Psoas muscle (tissue), 7 donors: ENCODE measurements at regions not wholly inside any gene's neighbourhood (a gene's known extent, or its start where the extent isn't known, plus 50 kb on each side); places are given as distances from the start of the nearest gene placed in this dataset.

ENCODE experiments used
- ATAC-seq, 4 donors: fragments of 200-7000 bp; cut with Tn5 transposase; one replicate each; pipeline ENCODE4 v1.9.1; 2020; ENCODE audit warnings: moderate library complexity in 3 of 4, mild to moderate bottlenecking in 2 of 4
- DNase-seq, 2 donors: peaks; one replicate each; pipeline ENCODE4 v3.0.0-alpha.2; 2020
- H3K27ac ChIP-seq: fragments of 200-600 bp; one replicate; pipeline ENCODE4 v1.8.0; 2022
- H3K27me3 ChIP-seq, 3 donors: fragments of 200-600 bp in 1 of 3; one replicate each; pipeline versions ENCODE4 v1.6.1 to v1.8.0; 2013 to 2022; ENCODE audit warnings: low read length in 2 of 3, mild to moderate bottlenecking in 2 of 3, moderate library complexity in 1 of 3; ENCODE audit not compliant: insufficient read depth in 3 of 3
- H3K36me3 ChIP-seq, 2 donors: fragments of 200-600 bp in 1 of 2; one replicate each; pipeline versions ENCODE4 v1.6.1 to v1.8.0; 2013 to 2022; ENCODE audit warnings: low read depth in 1 of 2, mild to moderate bottlenecking in 1 of 2, moderate library complexity in 1 of 2; ENCODE audit not compliant: insufficient read depth in 1 of 2
- H3K4me1 ChIP-seq: fragments of 200-600 bp; one replicate; pipeline ENCODE4 v1.8.0; 2022
- H3K4me3 ChIP-seq: fragments of 200-600 bp; one replicate; pipeline ENCODE4 v1.8.0; 2022; ENCODE audit warnings: mild to moderate bottlenecking
- H3K9me3 ChIP-seq: fragments of 200-600 bp; one replicate; pipeline ENCODE4 v1.8.0; 2022
- WGBS, 3 donors: extraction: QIAGEN DNeasy Blood & Tissue Kit; methylation state at CpG; one replicate each; pipeline versions ENCODE4 v1.1.6 to v1.1.7; 2013; 5-methylcytosine and 5-hydroxymethylcytosine counted together
- intact Hi-C, 2 donors: fragments of 100-400 bp; cut with DNase I; formaldehyde crosslinking; loops; one replicate each; pipeline versions ENCODE4 v1.11.0 to v1.14.2; 2022
- TF ChIP-seq, protein P1 (sequence below): fragments of 200-600 bp; IDR thresholded peaks from one replicate; pipeline ENCODE4 v1.8.0; 2022; ENCODE audit warnings: antibody characterized with exemption
- donor health status: healthy with polysubstance abuse.
- donor health status: DM: no; HTN: no; CAD: no; lungs with moderate emphysema.
- donor health status: Bipolar disorder and iron deficiency.
- donor health status: healthy.
- donor health status: DM: yes; HTN: yes; CAD: no.
- donor health status: DM: no; HTN: no; CAD: no.
- donor health status: DM: yes; HTN: yes; CAD: no.

DNA sequence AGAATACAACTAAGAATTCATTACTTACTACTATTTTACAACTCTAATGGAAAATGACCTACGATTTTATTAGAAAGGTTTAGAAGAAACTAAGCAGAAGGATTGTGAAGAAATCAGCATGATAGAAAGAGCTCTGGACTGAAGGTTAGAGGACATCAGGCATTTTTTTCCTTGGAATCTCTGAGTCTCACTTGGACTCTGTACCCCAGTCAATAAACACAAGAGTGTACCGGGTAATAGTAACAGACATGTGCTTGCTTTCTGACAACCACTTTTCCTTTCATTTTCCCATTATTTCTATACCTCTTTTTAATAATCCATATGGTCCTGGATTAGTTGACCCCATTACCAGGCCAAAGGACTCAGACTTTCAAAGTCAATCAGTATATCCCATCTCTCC lies 1240.9 kb upstream of the LRRTM3 start:
- intact Hi-C loops, result no loop called here
- H3K4me3 ChIP-seq, result no peak overlapping the region
- no peaks in the 10 kb centered on the region for H3K36me3 ChIP-seq
- no peaks in the 10 kb centered on the region for H3K4me1 ChIP-seq
- TF ChIP-seq, protein P1, sequence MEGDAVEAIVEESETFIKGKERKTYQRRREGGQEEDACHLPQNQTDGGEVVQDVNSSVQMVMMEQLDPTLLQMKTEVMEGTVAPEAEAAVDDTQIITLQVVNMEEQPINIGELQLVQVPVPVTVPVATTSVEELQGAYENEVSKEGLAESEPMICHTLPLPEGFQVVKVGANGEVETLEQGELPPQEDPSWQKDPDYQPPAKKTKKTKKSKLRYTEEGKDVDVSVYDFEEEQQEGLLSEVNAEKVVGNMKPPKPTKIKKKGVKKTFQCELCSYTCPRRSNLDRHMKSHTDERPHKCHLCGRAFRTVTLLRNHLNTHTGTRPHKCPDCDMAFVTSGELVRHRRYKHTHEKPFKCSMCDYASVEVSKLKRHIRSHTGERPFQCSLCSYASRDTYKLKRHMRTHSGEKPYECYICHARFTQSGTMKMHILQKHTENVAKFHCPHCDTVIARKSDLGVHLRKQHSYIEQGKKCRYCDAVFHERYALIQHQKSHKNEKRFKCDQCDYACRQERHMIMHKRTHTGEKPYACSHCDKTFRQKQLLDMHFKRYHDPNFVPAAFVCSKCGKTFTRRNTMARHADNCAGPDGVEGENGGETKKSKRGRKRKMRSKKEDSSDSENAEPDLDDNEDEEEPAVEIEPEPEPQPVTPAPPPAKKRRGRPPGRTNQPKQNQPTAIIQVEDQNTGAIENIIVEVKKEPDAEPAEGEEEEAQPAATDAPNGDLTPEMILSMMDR, result no peak
- ATAC-seq (no peak), DNase-seq (no peak)
- no peaks in the 10 kb centered on the region for H3K9me3 ChIP-seq
- no peaks in the 10 kb centered on the region for H3K27me3 ChIP-seq
- WGBS, 3 donors, result 94 to 97% (median 96%) methylated on average over 2 of the region's 2 CpGs
- no peak overlapping the region for H3K27ac ChIP-seq

DNA sequence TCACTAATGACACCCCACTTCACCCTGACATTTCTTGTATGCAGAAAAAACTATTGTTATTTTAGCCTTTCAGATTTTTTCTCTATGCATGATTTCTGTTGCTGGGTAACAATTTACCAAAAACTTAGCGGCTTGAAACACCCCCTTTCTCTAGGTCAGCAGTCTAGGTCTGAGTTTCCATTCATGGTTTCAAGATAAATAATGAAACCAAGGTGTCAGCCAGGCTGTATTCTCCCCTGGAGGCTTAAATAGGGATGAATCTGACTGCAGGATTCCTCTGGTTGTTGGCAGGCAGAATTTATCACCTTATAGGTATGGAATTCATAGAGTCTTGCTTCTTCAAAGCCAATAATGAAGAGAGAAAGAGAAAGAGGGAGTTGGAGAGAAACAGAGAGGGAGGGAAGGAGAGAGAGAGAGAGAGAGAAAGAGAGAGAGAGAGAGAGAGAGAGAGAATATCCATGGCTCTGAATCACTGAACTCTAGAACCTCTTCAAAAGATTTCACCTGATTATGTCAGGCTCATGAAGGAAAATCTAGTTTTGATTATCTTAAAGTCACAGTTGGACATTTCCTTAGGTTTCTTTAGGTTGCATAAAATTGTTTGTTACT lies 1224.6 kb upstream of the LRRTM3 start:
- TF ChIP-seq, protein P1, result no peak
- Histone ChIP-seq H3K27me3 (no peaks in the 10 kb centered on the region), H3K9me3 (no peaks in the 10 kb centered on the region), H3K4me1 (no peaks in the 10 kb centered on the region), H3K4me3 (no peak overlapping the region), H3K36me3 (no peaks in the 10 kb centered on the region), H3K27ac (no peak overlapping the region)
- DNase-seq (no peak), ATAC-seq (no peak)
- intact Hi-C loops, result no loop called here
- WGBS, 3 donors, result 92 to 98% (median 95%) methylated on average over 1 of the region's 1 CpG

DNA sequence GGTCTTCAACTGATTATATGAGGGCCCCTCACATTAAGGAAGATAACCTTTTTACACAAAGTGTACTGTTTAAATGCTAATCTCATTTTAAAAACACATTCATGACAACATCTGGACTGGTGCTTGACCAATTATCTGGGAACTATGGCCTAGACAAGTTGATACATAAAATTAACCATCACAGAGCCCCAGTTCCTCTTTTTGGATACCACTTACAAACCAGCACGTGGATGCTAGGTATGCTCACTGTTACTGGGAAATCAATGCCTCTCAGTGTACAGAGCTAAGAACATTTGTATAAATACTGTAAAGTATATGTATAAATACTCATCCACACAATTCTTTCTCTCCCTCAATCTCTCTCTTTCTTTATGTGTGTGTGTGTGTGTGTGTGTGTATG lies 1217.8 kb upstream of the LRRTM3 start:
- Histone ChIP-seq H3K4me1 (no peaks in the 10 kb centered on the region), H3K27ac (no peak overlapping the region), H3K9me3 (no peaks in the 10 kb centered on the region), H3K27me3 (no peaks in the 10 kb centered on the region), H3K36me3 (no peaks in the 10 kb centered on the region), H3K4me3 (no peak overlapping the region)
- TF ChIP-seq, protein P1, result no peak
- DNase-seq (no peak), ATAC-seq (no peak)
- intact Hi-C loops, result no loop called here
- 0 to 49% (median 42%) methylated on average over 1 of the region's 1 CpG for WGBS, 3 donors

DNA sequence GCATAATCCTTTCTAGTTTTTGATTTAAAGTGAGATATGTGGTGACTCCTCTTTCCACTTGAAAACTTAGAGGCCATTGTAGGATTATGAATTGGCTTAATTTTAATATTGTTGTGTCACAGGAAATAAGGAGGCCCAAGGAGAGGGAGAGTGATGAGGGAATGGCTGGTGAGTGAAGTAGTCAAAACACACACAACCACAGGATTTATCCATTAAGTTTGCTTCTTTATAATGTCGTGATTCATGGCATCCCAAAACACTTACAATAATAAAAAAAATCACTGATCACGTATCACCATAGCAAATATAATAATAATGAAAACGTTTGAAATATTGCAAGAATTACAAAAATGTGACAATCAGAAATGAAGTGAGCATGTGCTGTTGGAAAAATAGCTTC lies 1215.5 kb upstream of the LRRTM3 start:
- 57 to 69% (median 62%) methylated on average over 3 of the region's 3 CpGs for WGBS, 3 donors
- no peaks in the 10 kb centered on the region for H3K36me3 ChIP-seq
- H3K9me3 ChIP-seq, result no peaks in the 10 kb centered on the region
- H3K27me3 ChIP-seq, result no peaks in the 10 kb centered on the region
- H3K27ac ChIP-seq, result no peak overlapping the region
- no peaks in the 10 kb centered on the region for H3K4me1 ChIP-seq
- ATAC-seq, result no peak
- TF ChIP-seq, protein P1, result no peak
- intact Hi-C loops, result no loop called here
- no peak overlapping the region for H3K4me3 ChIP-seq
- DNase-seq, result no peak

DNA sequence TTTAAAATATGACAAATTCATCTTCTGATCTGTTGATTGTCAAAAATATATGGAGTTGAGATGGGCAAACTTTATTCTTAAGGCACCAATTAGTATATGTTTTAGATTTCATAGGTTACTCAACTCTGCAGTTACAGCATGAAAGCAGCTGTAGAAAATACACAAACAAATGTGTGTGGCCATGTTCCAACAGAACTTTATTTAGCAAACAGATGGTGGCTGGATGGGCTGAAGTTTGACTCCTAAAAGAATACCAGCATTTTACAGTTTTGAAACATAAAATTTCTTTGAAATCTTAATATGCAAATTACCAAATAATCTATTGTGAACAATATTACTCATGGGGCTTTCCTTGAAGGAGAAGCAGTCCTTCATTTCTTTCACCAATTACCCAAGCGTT lies 1206.0 kb upstream of the LRRTM3 start:
- H3K27ac ChIP-seq, result no peak overlapping the region
- WGBS, 3 donors, result 27 to 59% (median 41%) methylated on average over 1 of the region's 1 CpG
- no peaks in the 10 kb centered on the region for H3K36me3 ChIP-seq
- no peaks in the 10 kb centered on the region for H3K9me3 ChIP-seq
- DNase-seq (no peak), ATAC-seq (no peak)
- no peaks in the 10 kb centered on the region for H3K4me1 ChIP-seq
- H3K4me3 ChIP-seq, result no peak overlapping the region
- intact Hi-C loops, result no loop called here
- TF ChIP-seq, protein P1, result no peak
- no peaks in the 10 kb centered on the region for H3K27me3 ChIP-seq
